ENCODE measurements at regions not wholly inside any gene's neighbourhood (a gene's known extent, or its start where the extent isn't known, plus 50 kb on each side); places are given as distances from the start of the nearest gene placed in this dataset.
"Not testable (repeated sequence)": the region's sequence is repeated elsewhere in the genome, so short reads cannot be mapped to it uniquely, and the experiment has no call there.

DNA sequence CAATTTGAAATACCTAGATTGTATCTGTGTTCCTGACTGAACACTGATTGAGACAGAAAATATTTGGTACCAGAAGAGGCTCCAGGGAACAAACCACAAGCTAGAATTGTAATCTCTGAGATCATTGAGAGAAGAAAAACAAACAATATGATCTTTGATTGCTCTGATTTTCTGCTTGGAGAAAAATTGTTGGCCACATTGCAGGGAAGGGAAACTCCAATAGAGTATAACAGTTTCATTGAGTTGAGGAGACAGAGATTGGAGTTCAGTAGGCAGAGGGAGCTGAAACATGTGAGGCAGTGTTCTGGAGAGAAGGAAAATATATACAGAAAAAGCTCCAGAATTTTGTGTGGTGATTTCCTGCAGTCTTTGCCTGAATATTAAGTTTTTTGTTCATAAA is 158.2 kb downstream of the C4orf33 start:
- peak; percentile 9 for DNase-seq (ENCODE audit: low read depth)

DNA sequence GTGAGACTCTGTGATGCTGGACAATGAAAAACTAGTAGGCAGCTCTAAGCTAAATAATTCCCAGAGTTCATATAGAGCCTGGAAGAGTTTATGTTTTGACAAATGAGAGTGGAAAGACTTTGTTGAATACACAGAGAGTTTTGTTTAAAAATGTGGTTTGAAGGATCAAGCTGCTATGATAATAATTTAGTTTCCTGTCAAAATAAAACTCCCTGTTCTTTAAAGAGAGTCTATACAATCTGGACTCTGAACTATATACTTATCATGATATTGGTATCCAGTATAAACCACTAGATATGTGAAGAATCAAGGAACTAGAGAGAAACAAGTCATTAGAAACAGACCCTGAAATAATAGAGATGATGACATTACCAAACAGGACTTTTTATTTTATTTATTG is 158.6 kb downstream of the C4orf33 start:
- peak; percentile 70 for DNase-seq (ENCODE audit: low read depth)

DNA sequence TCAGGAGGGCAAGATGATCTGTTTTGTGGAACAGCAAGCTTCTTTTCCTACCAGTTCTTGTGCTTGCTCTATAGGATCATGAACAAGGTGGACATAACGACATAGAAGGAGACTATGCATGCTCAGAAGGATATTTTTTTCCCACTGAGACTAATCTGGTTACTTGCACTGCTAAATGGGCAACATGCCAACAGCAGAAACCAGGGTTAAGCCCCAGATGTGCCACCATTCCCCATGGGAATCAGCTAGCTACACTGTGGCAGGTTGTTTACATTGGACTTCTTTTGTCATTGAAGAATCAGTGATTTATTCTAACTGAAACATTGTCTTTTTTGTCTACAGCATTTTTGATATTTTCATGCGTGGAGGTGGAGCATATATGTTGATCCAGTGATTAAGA is 165.6 kb downstream of the C4orf33 start:
- DNase-seq (ENCODE audit: low read depth): no peak

DNA sequence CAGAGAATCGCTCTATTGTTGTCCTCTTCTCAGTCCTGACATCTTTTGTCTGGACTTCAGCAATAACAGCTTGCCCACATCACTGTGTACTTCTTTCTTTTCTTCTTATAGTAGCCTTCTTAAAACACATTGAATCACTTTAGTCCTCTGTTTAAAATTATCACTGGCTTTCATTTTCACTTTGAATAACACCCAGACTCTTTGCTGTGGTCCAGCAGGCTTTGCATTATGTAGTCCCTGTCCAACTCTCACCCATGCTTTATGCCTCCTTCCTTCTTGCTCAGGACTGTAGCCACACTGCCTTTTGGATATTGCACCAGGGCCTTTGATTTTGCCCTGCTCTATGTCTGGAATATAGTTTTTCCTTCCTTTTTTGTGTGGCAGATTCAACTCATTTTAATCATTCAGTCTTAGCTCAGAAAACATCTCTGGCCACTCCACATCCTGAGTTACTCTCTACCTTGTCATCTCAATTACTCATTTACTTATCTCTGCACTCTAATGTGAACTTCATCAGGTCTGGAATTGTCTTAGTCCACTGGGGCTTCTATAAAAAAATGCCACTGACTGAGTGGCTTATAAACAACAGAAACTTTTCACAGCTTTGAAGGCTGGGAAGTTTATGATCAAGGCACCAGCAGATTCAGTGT is 168.2 kb downstream of the C4orf33 start:
- no peak for DNase-seq (ENCODE audit: low read depth)

DNA sequence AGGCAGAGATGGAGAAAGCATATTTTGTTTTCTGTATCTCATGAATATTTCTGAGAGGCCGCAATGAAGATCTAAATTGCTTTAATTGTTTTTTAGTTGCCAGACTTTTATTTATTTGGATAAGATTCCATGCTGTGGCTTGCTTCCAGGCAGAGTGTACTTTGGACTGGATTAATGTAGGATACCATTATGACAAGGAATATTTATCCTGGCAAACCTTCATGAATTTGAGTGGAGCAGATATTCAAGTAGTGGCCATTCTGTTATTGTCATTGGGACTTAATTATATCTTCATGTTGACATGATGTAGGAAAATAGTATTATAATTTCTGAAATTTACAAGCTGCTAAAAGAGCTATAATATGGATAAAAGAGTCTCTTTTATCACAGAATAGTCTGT is 182.9 kb downstream of the C4orf33 start:
- DNase-seq (ENCODE audit: low read depth): no peak

DNA sequence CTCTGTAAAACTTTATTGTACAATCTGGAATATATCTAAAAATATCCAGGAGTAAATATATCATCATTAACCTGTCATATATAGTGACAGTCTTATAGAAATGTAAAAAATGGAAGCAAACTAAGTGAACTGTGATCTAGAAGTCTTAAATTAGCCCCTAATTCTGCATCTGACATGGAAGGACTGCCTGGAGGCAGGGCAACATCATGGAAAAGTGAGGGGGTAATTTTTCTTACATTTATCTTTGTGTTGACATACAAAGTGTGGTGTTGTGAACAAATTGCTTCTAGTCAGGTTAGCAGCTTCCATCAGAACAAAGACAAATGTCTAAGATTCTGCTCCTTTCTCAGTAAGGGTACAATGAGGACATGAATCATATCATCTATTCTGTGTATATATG is 186.3 kb downstream of the C4orf33 start:
- DNase-seq (ENCODE audit: low read depth): no peak

DNA sequence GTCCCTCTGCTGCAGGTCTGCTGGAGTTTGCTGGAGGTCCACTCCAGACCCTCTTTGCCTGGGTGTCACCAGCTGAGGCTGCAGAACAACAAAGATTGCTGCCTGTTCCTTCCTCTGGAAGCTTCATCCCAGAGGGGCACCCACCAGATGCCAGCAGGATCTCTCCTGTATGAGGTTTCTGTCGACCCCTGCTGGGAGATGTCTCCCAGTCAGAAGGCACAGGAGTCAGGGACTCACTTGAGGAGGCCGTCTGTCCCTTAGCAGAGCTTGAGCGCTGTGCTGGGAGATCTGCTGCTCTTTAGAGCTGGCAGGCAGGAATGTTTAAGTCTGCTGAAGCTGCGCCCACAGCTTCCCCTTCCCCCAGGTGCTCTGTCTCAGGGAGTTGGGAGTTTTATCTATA is 196.2 kb downstream of the C4orf33 start:
- not testable (repeated sequence) for DNase-seq (ENCODE audit: low read depth)

DNA sequence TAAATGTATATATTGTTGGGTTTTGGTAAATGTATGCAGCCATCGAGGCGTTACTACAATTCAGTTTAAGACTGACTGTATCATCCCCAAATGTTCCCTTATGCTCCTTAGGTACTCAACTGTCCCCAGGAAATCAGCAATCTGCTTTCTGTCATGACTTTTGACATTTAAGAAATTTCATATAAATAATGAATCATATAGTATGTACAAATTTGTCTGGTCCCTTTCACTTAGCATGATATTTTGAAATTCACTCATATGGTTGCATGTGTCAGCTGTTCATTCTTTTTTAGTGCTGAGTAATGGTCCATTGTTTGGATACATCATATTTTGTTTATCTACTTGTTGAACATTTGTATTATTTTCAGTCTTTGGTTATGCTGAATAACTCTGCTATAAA is 218.8 kb downstream of the C4orf33 start:
- no peak for DNase-seq (ENCODE audit: low read depth)

DNA sequence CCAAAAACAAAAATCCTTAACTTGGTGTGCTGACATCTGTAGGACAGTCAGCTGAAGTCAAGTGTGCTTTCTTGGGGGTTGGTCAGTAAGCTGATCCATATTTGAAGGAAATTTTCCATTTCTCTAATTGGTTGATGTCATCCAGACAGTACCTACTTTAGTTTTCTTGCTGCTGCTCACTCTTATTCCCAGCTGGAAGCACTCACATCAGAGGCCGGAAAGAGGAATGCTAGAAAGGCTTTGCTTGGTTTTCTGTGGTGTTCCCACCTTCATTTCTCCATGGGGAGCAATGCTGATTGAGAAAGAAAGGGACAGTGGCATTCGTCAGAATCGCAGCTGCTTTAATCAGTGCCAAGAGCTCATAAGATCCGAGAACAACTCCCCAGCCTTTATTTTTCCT is 227.0 kb downstream of the C4orf33 start:
- no peak for DNase-seq (ENCODE audit: low read depth)

DNA sequence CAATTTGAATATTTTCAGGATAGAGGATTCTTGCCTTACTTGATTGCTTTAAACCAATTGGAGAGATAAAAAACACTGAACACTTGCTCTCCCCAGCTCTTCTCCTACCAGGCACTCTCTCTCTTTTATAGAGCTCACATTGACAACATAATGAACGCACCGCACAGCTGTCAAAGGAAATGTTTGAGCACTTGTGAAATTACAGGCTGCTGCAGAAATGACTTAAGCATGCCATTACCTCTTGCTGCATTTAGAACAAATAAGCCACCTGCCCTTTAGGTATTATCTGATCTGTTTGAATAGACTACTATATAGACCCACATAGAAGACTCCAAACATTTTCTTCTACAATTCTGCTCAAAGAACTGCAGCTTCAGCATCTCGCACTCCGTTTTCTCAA is 227.7 kb downstream of the C4orf33 start:
- DNase-seq (ENCODE audit: low read depth): no peak

DNA sequence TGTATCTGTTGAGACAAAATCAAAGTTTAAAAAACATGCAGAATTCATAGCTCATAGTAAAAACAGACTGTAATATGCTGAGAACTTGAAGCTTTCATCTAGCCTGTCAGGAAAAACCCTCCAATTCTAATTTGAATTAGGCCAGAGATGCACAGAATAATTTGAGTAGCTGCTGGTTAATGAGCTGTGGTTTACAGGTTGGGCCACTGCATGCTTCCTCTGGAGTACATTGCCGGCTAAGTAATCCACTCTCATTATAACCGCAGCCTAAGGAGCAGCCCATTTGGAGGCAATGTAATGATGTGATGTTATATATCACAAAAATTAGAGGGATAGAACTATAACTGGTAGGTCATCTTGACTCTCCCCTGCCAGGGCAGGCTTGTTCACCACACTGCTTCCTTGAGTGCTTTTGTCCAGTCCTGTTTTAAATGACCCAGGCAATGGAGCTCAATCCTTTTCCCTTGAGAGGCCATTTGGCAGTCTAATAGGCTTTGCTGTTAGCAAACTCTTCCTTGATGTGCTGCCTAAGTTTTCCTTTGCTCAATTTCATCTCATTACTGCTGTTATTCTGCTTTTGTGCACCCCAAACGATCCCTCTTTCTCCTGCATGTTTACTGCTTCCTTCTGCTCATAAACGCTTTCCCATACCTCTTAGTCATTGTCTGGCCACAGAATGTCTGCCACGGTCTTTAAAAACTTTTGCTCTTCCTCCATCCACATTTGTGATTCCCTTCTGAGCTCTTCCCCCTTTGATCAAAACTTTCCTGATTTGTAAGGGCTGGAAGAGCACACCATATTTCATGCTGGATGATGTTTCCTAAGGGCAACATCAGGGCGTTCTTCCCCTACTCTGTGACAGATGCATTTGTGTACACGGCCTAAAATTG is 230.9 kb downstream of the C4orf33 start:
- no peak for DNase-seq (ENCODE audit: low read depth)

DNA sequence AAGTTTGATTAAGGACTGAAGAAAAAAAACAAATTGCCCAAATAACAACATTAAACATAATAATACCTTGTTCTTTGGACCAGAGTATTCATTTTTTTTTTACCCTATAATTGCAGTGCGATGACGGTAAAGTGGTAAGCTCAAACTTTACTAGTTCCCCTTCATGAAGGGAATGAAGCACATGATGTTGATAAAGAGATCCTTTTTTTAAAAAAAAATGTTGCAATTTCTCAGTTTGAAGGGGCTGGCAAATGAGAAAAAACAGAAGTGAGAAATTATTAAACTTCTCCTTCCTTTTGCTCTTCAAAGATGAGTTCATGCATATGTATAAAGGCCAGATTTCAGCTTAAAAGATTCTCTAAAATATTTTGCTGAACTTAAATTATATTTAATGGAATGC is 231.7 kb downstream of the C4orf33 start:
- DNase-seq (ENCODE audit: low read depth): no peak

DNA sequence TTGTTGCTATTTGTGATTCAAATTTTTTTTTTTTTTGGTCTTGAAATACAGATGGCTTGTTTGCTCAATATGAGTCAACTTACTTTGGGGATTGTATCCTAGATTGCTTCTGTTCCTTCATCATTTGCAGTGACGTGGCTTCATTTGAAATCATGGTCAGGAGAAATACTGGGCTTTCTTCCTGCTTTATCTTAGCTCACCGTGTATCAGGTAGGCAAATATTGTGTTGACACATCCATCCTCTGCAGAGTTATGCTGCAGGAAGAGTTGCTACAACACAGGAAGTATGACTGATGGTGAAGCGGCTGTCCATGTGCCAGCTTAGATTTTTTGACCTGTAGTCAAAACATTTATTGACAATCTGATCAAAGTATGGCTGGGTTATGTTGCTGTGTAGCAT is 232.2 kb downstream of the C4orf33 start:
- DNase-seq (ENCODE audit: low read depth): no peak

DNA sequence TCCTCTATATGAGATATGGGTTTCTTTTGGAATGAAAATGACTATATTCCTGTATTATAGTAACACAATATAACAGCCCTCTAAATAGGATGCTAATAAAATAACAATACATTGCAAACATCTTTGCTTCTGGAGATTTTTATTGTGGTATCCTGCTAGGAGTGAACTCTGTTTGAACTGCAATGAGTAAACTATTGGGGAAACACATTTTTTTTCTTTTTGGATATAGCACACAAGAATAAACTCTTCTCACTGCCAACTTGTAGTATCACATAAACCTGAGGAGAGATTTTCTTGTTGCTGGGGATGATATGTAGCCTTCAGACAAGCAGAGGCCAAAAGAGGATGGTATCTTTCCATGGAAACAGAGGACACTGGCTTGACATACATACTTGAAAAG is 238.2 kb downstream of the C4orf33 start:
- DNase-seq (ENCODE audit: low read depth): no peak

DNA sequence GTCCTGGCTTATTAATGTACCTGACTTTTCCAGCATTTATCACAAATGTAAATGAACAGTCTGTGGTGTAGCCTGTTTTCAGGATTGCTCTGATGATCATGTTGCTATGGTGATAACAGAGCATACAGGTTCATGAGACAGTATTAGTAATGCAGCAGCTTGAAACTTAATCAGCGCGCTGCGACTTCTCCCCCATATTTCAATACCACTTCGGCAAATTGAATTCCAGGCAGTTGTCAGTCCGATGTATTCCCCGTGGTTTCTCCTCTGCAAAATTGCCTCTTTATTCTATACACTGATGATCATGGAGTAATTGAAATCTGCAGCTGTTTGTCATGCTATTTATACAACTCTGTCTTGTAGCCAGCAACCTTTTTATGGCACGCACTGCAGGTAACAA is 239.3 kb downstream of the C4orf33 start:
- DNase-seq (ENCODE audit: low read depth): no peak

DNA sequence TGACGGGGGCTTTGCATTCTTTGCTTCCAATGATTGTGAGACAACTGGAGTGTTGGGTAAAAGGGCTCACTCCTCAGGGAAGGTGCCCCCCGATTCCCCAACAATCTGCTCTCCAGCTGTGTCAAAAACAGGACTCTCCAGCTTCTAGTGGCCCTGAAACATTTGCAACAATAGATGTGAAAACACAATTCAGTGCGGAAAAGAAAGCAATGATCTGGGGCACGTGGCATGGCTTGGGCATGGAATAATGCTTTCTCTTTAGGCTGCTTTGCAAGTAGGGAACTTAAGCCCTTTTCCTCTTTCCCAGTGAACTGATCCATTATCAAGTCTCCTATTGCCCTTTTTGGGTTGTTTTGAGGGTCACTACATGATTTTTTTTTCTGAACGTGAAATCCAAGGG is 239.9 kb downstream of the C4orf33 start:
- no peak for DNase-seq (ENCODE audit: low read depth)

DNA sequence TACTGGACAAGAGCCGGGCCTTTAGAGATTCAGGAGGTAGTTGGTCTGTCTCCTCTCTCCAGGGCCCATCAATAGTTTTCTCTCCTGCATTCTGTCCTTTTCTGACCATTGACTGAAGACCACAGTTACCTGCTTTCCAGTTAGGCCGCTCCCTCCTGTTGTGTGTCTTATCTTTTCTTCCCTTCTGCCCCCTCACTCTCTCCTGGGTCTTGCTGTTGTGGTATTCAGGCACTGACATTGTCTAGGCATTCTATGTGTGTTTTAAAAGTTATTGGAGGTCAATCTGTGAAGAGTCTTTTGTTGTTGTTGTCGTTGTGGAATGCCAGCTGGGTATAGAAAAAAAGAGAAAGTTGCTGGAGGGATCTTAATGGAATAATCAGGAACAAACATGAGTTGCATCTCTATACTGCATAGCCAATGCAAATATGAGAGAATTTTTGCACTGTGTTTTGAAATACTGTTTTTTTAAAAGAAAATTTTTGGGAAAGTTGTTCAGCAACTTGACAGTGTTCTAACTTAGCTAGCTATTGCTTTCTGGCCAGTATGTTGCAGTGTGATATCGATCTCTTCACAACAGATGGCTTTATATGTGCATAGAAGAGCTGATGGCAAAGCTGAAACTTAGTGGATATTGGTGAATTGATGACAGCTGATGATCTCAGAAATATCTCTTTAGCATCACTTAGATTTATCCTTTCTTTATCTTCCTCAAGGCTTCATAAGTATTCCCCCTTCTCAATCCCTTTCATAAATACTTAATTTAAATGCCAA is 240.7 kb downstream of the C4orf33 start:
- DNase-seq (ENCODE audit: low read depth): no peak

DNA sequence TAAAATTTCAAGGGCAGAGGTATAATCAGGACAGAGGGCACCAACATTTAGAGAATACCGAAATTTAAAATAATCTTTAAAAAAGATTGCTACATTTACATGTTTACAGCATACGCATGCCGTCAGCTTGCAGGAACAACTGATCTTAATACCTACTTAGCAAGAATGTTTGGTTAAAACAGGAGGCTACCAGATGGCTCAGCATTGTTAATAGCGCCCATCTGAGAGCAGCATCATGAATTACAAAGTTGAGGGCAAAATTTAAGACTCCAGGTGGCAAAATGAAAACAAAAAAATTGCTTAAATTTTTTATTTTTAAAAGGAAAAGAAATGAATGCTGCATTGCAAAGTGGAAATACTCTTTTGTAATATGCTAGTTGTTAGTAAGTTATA is 241.3 kb downstream of the C4orf33 start:
- no peak for DNase-seq (ENCODE audit: low read depth)

DNA sequence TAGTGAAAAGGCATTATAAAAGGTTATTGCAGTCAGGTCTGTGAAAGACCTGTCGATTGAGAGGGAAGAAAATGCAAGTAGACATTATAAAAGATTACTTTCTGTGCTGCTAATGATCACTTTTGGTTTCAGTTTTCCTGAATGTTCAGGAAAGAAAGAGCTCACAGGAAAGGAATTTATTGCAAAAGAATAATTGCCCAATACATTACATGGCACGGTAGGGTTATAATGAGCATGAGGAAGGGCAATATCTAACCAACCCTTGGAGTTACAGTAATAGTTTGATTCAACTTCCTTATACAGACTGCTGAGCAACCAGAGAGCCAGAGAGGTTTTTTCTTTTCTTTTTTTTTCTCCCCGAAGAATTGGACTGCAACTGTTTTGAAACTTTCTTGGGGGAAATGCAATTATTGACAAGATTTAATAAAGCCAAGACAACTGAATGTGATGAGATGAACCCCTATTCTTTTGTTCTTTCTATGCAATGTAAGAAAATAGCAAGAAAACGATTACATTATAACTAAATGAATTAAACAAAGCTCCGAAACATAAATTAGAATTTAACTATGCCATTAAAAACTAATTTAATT is 247.0 kb downstream of the C4orf33 start:
- DNase-seq (ENCODE audit: low read depth): peak; percentile 94

DNA sequence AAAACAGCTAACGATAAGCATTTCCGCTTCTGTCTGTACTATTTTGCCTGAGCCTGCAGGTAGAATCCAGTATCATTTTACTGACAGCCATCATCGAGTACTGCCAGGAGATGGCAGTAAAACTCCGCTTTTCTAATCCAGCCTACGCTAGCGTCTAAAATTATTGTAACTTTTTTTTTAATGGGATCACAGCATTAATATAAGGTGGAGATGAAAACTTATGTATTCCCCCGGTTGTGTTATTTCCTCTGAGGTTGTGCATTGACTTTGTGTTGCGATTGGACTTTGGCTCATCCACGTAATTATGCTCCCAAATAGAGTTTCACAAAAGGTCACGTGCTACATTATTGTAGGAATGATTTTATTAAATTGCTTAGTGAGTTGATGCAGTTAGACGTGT is 248.1 kb downstream of the C4orf33 start:
- DNase-seq (ENCODE audit: low read depth): peak; percentile 59

DNA sequence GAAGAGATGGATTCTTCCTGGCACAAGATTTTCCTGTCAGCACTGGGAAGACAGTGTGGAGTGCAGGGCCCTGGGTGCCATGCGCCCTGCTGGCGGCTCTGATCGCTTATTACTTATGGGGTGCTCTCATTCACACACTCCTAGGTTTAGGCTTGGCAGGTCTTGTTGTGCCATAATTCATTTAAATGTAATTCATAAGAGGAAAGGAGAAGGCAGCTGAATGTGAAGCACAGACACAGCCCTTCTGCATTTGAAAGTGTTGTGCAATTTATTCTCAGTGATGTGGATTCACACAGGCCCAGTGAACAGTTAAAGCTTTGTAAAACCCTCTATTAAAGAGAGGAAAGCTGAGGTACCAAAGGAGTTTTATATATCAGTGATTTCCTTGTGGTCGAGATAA is 249.7 kb downstream of the C4orf33 start:
- peak; percentile 15 for DNase-seq (ENCODE audit: low read depth)

DNA sequence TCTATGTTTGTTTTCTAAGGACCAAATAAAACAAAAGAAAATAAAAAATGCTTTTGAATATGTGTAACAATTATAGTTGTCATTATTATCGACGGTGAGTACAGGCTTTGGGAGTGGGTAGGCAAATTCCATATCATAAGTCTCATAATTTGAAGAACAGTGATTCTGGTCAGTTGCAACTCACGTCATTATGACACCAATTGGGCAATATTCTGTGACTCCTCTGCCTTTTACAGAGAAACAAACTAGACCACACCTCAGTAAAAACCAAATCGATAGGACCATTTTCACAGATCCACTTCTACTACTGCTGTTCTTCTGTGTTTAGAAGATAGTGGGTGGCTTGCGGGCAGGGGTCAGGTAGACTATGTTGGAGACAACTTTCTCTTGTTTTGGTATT is 250.1 kb downstream of the C4orf33 start:
- DNase-seq (ENCODE audit: low read depth): peak; percentile 20

DNA sequence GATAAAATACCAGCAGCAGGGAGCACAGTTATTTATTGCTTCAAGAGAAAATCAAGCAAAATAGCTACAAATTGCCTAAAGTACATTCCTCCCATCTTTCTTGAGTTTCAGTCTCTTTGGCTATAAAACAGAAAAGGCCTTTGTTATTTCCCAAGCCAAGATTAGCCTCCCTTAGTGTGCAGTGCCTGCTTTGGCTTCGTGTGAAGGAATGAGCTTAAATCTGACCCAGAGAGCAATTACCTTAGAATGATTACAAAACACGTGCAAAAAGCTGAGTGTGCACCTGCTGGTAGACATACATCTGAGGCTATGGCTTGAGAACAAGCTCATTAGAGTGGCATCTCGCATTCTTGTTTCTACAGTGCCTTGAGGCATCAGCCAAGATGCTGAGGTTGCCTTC is 250.8 kb downstream of the C4orf33 start:
- DNase-seq (ENCODE audit: low read depth): no peak
